ENCODE measurements at regions not wholly inside any gene's neighbourhood (a gene's known extent, or its start where the extent isn't known, plus 50 kb on each side); places are given as distances from the start of the nearest gene placed in this dataset.

- TF ChIP-seq CTCF (IDR thresholded peaks at IDR 0.05) (peak; percentile 93 to 99 (median 95)), POLR2A (IDR thresholded peaks at IDR 0.05) (no peak)
Measured at GRCh38 chr12:132414634-132415326, 75.2 kb upstream of the FBRSL1 start.

All from body of pancreas (tissue), 4 donors.